DMS53 (cell line): ENCODE measurements at regions not wholly inside any gene's neighbourhood (a gene's known extent, or its start where the extent isn't known, plus 50 kb on each side); places are given as distances from the start of the nearest gene placed in this dataset.

Experiments used
- DNase-seq: peaks from one replicate; lab custom pipeline; 2025; lab: John Stamatoyannopoulos, UW

GRCh38 chr9:107431461-107431860, 58.1 kb downstream of the KLF4 start:
- no peak for DNase-seq

- no peak for DNase-seq
Observed at GRCh38 chr9:107430071-107430470, 59.5 kb downstream of the KLF4 start.

GRCh38 chr9:107426126-107426525, 63.4 kb downstream of the KLF4 start:
- DNase-seq = no peak

GRCh38 chr9:107425101-107426025, 64.2 kb downstream of the KLF4 start:
- DNase-seq = peak; percentile 61

GRCh38 chr9:107423540-107423939, 66.0 kb downstream of the KLF4 start:
- no peak for DNase-seq

- peak; percentile 90 for DNase-seq
Observed at GRCh38 chr9:107422189-107423185, 67.1 kb downstream of the KLF4 start.

GRCh38 chr9:107410420-107410819, 79.1 kb downstream of the KLF4 start:
- no peak for DNase-seq

- no peak for DNase-seq
Observed at GRCh38 chr9:107409581-107410389, 79.8 kb downstream of the KLF4 start.

GRCh38 chr9:107407675-107408074, 81.9 kb downstream of the KLF4 start:
- DNase-seq = no peak

GRCh38 chr9:107405511-107405910, 84.1 kb downstream of the KLF4 start:
- no peak for DNase-seq

GRCh38 chr9:107404736-107405135, 84.8 kb downstream of the KLF4 start:
- DNase-seq = no peak

GRCh38 chr9:107404161-107404560, 85.4 kb downstream of the KLF4 start:
- DNase-seq = no peak

GRCh38 chr9:107397076-107398044, 92.2 kb downstream of the KLF4 start:
- DNase-seq = peak; percentile 30

- DNase-seq = no peak
Observed at GRCh38 chr9:107394264-107394663, 95.3 kb downstream of the KLF4 start.

- no peak for DNase-seq
Observed at GRCh38 chr9:107390778-107391177, 98.8 kb downstream of the KLF4 start.

- peak; percentile 12 for DNase-seq
Observed at GRCh38 chr9:107390279-107390678, 99.3 kb downstream of the KLF4 start.

GRCh38 chr9:107389617-107390071, 99.9 kb downstream of the KLF4 start:
- DNase-seq = peak; percentile 44

GRCh38 chr9:107388890-107389289, 100.7 kb downstream of the KLF4 start:
- no peak for DNase-seq

- no peak for DNase-seq
Observed at GRCh38 chr9:107387409-107387808, 102.2 kb downstream of the KLF4 start.

- DNase-seq = no peak
Observed at GRCh38 chr9:107386396-107386795, 103.2 kb downstream of the KLF4 start.
